Colonic mucosa (tissue), 4 donors: ENCODE measurements at regions not wholly inside any gene's neighbourhood (a gene's known extent, or its start where the extent isn't known, plus 50 kb on each side); places are given as distances from the start of the nearest gene placed in this dataset.
"Not testable (repeated sequence)": the region's sequence is repeated elsewhere in the genome, so short reads cannot be mapped to it uniquely, and the experiment has no call there.

Experiments
- DNase-seq: peaks from one replicate; pipeline ENCODE4 v3.0.0-alpha.2; 2020
- H3K27ac ChIP-seq: fragments of 200-600 bp; one replicate; pipeline ENCODE4 v1.8.0; 2021
- H3K27me3 ChIP-seq: fragments of 200-600 bp; one replicate; pipeline ENCODE4 v1.8.0; 2021
- H3K36me3 ChIP-seq: fragments of 200-600 bp; one replicate; pipeline ENCODE4 v1.8.0; 2021
- H3K4me1 ChIP-seq: fragments of 200-600 bp; one replicate; pipeline ENCODE4 v1.8.0; 2021; ENCODE audit warnings: mild to moderate bottlenecking
- H3K4me3 ChIP-seq: fragments of 200-600 bp; one replicate; pipeline ENCODE4 v1.8.0; 2021
- H3K9ac ChIP-seq, 2 donors: one replicate each; pipeline ENCODE4 v1.7.0; 2013; ENCODE audit warnings: control low read depth in 2 of 2, low read depth in 2 of 2, low read length in 2 of 2
- H3K9me3 ChIP-seq: fragments of 200-600 bp; one replicate; pipeline ENCODE4 v1.8.0; 2021
- intact Hi-C: fragments of 100-400 bp; cut with DNase I; formaldehyde crosslinking; loops from one replicate; pipeline ENCODE4 v1.14.1; 2022
- TF ChIP-seq, protein P1 (sequence below): fragments of 200-600 bp; IDR thresholded peaks from one replicate; pipeline ENCODE4 v1.8.0; 2022; ENCODE audit warnings: antibody characterized with exemption, mild to moderate bottlenecking
- donor health status: healthy.
- donor health status: DM: no; HTN: no; CAD: no.
- donor health status: DM: no; HTN: no; CAD: no.

- no peak overlapping the region for H3K27ac ChIP-seq
- no peak for DNase-seq
- H3K9me3 ChIP-seq = no peaks in the 10 kb centered on the region
- no peaks in the 10 kb centered on the region for H3K4me1 ChIP-seq
- TF ChIP-seq, protein P1, sequence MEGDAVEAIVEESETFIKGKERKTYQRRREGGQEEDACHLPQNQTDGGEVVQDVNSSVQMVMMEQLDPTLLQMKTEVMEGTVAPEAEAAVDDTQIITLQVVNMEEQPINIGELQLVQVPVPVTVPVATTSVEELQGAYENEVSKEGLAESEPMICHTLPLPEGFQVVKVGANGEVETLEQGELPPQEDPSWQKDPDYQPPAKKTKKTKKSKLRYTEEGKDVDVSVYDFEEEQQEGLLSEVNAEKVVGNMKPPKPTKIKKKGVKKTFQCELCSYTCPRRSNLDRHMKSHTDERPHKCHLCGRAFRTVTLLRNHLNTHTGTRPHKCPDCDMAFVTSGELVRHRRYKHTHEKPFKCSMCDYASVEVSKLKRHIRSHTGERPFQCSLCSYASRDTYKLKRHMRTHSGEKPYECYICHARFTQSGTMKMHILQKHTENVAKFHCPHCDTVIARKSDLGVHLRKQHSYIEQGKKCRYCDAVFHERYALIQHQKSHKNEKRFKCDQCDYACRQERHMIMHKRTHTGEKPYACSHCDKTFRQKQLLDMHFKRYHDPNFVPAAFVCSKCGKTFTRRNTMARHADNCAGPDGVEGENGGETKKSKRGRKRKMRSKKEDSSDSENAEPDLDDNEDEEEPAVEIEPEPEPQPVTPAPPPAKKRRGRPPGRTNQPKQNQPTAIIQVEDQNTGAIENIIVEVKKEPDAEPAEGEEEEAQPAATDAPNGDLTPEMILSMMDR = no peak
- no peaks in the 10 kb centered on the region for H3K36me3 ChIP-seq
- H3K4me3 ChIP-seq = no peak overlapping the region
- H3K27me3 ChIP-seq = no peaks in the 10 kb centered on the region
- intact Hi-C loops = no loop called here
- no peak overlapping the region for H3K9ac ChIP-seq
Measured at GRCh38 chr2:175605640-175606009, 396.4 kb downstream of the LNPK start.

GRCh38 chr2:175601969-175602368, 400.1 kb downstream of the LNPK start:
- Histone ChIP-seq H3K36me3 (no peaks in the 10 kb centered on the region), H3K27ac (no peak overlapping the region), H3K4me1 (no peaks in the 10 kb centered on the region), H3K9ac (no peak overlapping the region), H3K4me3 (no peak overlapping the region), H3K27me3 (no peaks in the 10 kb centered on the region), H3K9me3 (no peaks in the 10 kb centered on the region)
- DNase-seq = no peak
- intact Hi-C loops = no loop called here
- TF ChIP-seq, protein P1 = no peak

- H3K4me1 ChIP-seq = no peaks in the 10 kb centered on the region
- no peaks in the 10 kb centered on the region for H3K9me3 ChIP-seq
- no peak for DNase-seq
- H3K36me3 ChIP-seq = no peaks in the 10 kb centered on the region
- no peak overlapping the region for H3K4me3 ChIP-seq
- TF ChIP-seq, protein P1 = no peak
- H3K9ac ChIP-seq = no peak overlapping the region
- no peak overlapping the region for H3K27ac ChIP-seq
- no peaks in the 10 kb centered on the region for H3K27me3 ChIP-seq
- intact Hi-C loops = no loop called here
Measured at GRCh38 chr2:175599966-175600831, 401.9 kb downstream of the LNPK start.

DNA sequence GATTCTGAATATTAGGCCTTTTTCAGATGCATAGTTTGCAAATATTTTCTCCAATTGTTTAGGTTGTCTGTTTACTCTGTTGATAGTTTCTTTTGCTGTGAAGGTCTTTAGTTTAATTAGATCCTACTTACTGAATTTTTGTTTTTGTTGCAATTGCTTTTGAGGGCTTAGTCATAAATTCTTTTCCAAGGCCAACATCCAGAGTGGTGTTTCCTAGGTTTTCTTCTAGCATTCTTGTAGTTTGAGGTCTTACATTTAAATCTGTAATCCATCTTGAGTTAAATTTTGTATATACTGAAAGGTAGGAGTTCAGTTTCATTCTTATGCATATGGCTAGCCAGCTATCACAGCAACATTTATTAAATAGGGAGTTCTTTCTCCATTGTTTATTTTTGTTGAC, 404.8 kb downstream of the LNPK start:
- no peak overlapping the region for H3K4me3 ChIP-seq
- H3K9me3 ChIP-seq = no peaks in the 10 kb centered on the region
- TF ChIP-seq, protein P1 = no peak
- no peaks in the 10 kb centered on the region for H3K27me3 ChIP-seq
- DNase-seq = no peak
- H3K36me3 ChIP-seq = no peaks in the 10 kb centered on the region
- intact Hi-C loops = no loop called here
- H3K4me1 ChIP-seq = no peaks in the 10 kb centered on the region
- H3K9ac ChIP-seq = no peak overlapping the region
- H3K27ac ChIP-seq = no peak overlapping the region

DNA sequence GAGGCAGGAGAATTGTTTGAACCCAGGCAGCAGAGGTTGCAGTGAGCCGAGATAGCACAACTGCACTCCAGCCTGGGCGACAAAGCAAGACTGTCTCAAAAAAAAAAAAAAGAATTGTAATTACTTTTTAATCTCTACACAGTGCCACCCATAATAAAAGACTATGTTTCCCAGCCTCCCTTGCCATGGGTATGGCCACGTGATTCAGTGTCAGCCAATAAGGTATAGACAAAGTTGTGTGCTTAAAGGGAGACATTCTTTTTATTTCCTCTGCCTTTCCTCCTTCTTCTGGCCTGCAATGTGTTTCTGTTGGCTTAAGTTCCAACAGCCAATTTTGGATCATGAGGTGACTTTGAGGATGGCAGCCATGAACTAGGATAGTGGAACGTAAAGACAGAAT, 406.9 kb downstream of the LNPK start:
- DNase-seq = no peak
- TF ChIP-seq, protein P1 = no peak
- H3K27me3 ChIP-seq = no peaks in the 10 kb centered on the region
- intact Hi-C loops = no loop called here
- H3K9ac ChIP-seq = no peak overlapping the region
- no peak overlapping the region for H3K4me3 ChIP-seq
- H3K27ac ChIP-seq = no peak overlapping the region
- no peaks in the 10 kb centered on the region for H3K9me3 ChIP-seq
- no peaks in the 10 kb centered on the region for H3K36me3 ChIP-seq
- no peaks in the 10 kb centered on the region for H3K4me1 ChIP-seq

DNA sequence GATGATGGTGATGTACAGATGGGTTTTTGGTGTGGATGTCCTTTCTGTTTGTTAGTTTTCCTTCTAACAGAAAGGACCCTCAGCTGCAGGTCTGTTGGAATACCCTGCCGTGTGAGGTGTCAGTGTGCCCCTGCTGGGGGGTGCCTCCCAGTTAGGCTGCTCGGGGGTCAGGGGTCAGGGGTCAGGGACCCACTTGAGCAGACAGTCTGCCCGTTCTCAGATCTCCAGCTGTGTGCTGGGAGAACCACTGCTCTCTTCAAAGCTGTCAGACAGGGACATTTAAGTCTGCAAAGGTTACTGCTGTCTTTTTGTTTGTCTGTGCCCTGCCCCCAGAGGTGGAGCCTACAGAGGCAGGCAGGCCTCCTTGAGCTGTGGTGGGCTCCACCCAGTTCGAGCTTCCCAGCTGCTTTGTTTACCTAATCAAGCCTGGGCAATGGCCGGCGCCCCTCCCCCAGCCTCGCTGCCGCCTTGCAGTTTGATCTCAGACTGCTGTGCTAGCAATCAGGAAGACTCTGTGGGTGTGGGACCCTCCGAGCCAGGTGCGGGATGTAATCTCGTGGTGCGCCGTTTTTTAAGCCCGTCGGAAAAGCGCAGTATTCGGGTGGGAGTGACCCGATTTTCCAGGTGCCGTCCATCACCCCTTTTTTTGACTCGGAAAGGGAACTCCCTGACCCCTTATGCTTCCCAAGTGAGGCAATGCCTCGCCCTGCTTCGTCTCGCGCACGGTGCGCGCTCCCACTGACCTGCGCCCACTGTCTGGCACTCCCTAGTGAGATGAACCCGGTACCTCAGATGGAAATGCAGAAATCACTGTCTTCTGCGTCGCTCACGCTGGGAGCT, 408.2 kb downstream of the LNPK start:
- DNase-seq, H3K9ac ChIP-seq, H3K27ac ChIP-seq, H3K36me3 ChIP-seq, H3K4me3 ChIP-seq, H3K4me1 ChIP-seq, H3K9me3 ChIP-seq, intact Hi-C loops, H3K27me3 ChIP-seq: not testable (repeated sequence)

DNA sequence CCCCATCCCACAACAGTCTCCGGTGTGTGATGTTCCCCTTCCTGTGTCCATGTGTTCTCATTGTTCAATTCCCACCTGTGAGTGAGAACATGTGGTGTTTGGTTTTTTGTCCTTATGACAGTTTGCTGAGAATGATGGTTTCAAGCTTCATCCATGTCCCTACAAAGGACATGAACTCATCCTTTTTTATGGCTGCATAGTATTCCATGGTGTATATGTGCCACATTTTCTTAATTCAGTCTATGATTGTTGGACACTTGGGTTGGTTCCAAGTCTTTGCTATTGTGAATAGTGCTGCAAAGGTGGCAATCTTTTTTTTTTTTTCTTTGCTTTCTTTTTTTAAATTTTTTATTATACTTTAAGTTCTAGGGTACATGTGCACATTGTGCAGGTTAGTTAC, 406.7 kb upstream of the ATP5MC3 start:
- DNase-seq, H3K4me1 ChIP-seq, intact Hi-C loops, H3K36me3 ChIP-seq, H3K27me3 ChIP-seq, H3K9me3 ChIP-seq, H3K4me3 ChIP-seq, H3K27ac ChIP-seq, H3K9ac ChIP-seq: not testable (repeated sequence)
